OCI-LY3 (cell line): ENCODE measurements at regions not wholly inside any gene's neighbourhood (a gene's known extent, or its start where the extent isn't known, plus 50 kb on each side); places are given as distances from the start of the nearest gene placed in this dataset.

ENCODE experiments used
- EZH2phosphoT487 ChIP-seq: fragments of 200-600 bp; shearing (Covaris generic); IDR thresholded peaks from 2 replicates; pipeline ENCODE4 v1.6.1; 2018; ENCODE audit warnings: antibody characterized with exemption, mixed run types, low read depth
- TF ChIP-seq, protein P1 (sequence below): fragments of 200-600, 300-600 bp; sonication (generic); IDR thresholded peaks from 2 replicates; pipeline ENCODE4 v1.5.1; 2014; ENCODE audit warnings: antibody characterized with exemption, low read length, low read depth

DNA sequence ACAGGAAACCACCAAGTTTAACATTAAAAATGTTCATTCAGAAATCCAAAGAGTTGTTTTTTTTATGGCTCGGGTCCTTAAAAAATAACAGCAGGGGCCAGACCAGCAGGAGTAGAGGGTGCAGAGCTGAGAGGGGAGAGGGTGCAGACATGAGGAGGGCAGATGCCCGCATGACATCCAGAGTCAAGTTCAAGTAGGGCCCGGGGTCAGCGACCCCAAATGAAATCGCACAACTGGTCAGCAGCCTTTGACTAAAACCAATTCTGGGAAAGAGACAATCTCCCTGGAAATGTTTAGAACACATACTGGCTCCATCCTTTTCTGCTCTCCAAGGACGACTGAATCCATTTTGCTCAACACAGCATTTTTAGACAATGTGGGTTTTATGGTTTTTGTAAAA, 297.5 kb downstream of the FGFR2 start:
- TF ChIP-seq, protein P1, sequence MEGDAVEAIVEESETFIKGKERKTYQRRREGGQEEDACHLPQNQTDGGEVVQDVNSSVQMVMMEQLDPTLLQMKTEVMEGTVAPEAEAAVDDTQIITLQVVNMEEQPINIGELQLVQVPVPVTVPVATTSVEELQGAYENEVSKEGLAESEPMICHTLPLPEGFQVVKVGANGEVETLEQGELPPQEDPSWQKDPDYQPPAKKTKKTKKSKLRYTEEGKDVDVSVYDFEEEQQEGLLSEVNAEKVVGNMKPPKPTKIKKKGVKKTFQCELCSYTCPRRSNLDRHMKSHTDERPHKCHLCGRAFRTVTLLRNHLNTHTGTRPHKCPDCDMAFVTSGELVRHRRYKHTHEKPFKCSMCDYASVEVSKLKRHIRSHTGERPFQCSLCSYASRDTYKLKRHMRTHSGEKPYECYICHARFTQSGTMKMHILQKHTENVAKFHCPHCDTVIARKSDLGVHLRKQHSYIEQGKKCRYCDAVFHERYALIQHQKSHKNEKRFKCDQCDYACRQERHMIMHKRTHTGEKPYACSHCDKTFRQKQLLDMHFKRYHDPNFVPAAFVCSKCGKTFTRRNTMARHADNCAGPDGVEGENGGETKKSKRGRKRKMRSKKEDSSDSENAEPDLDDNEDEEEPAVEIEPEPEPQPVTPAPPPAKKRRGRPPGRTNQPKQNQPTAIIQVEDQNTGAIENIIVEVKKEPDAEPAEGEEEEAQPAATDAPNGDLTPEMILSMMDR, result no peak
- no peak for TF ChIP-seq EZH2phosphoT487
